GM18909 (cell line): ENCODE measurements at regions not wholly inside any gene's neighbourhood (a gene's known extent, or its start where the extent isn't known, plus 50 kb on each side); places are given as distances from the start of the nearest gene placed in this dataset.

Source experiments
- ATAC-seq: cut with Tn5 transposase; IDR thresholded peaks from one replicate; pipeline ENCODE4 v1.9.1; 2021; ENCODE audit warnings: mild to moderate bottlenecking; ENCODE audit not compliant: unreplicated experiment, poor library complexity

DNA sequence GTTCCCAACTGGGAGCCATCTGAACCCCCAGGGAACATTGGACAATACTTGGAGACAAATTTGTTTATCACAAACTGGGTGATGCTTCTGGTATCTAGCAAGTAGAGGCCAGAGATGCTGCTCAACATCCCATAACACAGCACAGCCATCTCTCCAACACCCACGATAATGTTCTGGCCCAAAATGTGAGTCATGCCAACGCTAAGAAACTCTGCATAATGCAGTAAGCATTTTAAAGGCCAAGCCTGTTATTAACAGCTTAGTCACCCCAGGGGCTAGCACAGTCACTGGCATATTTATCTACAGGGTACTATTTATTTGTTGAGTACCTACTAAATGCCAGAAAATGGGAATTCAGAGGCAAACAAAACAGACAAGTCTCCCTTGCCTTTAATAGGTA lies 873.1 kb upstream of the TMEM132C start:
- no peak for ATAC-seq

DNA sequence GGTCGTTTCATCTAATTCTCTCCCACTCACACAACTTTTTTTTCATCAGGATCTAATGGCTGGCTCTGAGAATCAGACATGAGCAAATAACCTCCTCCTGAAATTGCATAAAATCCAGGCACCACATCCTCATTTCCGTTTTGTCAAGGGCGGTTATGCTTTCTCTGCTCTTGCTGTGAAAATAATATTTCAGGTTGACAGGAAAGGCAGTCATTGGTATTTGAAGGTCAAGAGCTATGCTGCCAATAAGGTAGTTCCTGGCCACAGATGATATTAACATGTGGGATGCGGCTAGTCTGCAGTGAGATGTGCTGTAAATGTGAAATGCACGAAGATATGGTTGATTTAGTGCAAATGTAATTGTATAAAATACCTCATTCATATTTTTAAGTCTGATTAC lies 870.2 kb upstream of the TMEM132C start:
- ATAC-seq, result no peak

DNA sequence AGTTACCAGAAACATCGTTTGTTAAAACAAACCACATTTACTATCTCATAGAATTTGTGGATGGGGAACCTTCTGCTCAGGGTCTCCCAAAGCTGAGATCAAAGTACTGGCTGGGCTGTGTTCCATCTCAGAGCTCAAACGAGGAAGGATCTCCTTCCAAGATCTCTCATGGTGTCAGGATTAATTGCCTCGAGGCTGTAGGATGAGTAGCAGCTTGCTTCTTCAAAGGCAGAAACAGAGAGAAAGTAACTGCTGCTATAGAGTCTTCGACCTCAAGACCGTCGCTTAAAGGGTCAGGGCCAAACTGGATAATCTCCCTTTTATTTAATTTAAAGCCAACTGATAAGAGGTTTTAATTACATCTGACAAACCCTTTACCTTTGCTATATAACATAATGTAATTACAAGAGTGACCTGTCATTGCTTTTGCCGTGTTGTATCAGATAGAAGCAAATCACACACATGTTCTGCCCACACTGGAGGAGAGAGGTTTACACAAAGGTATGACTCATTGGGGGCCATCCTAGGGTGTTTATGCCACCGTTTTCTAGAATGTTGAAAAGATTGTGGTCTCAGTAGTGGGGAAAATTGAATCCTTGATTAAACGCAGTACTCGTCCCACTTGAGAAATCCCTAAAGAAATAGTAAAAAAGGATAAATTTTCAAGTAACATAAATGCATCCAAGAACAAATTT lies 868.8 kb upstream of the TMEM132C start:
- ATAC-seq, result no peak

DNA sequence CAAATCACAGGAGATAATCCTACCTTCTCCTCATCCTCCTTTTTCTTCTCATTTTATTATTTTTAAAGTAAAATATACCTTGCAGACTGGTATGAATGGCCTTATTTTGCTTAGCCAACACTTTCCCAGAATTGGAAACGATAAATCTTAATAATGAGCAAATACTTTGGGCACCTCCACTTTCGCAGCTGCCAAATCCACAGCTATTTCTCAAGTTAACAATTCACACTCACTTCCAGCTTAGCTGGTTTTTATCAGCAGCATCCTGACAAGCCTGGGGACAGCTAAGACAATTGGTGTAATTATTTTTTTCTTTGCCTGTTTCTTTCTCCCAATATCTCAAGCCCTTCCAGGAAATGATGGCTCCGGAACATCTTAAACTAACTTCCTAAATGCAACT lies 867.5 kb upstream of the TMEM132C start:
- no peak for ATAC-seq

DNA sequence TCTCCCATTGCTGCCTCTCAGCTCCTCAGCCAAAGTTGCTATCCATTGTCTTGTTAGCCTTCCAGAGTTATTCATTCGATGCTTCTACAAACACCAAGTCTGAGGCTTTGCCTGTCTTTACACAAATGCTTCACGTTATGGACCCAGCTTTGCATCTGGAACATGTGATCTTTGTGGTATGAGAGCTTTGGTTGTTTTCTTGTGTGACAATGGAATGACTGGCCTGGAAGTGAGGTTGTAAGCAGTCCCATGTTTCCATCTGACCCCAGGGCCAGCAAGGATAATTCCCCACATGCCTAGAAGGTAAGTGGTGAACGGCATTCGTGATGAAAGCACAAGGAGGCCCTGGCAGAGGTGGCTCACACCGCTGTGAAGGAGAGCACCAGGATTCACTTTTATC lies 866.7 kb upstream of the TMEM132C start:
- no peak for ATAC-seq

DNA sequence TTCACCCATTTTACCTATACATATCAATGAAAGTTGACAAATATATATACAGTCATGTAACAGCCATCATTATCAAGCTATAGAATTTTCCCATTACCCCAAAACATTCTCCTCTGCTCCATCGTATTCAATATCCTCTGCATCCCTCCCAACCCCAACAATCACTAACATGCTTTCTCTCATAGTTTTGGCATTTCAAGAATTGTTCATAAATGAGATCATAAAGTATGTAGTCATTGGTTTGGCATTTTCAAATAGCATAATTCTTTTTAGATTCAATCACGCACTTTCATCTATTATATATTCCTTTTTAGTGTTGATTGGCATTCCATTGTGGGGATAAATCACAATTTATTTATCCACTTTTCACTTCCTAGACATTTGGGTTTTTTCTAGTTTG lies 866.0 kb upstream of the TMEM132C start:
- no peak for ATAC-seq

DNA sequence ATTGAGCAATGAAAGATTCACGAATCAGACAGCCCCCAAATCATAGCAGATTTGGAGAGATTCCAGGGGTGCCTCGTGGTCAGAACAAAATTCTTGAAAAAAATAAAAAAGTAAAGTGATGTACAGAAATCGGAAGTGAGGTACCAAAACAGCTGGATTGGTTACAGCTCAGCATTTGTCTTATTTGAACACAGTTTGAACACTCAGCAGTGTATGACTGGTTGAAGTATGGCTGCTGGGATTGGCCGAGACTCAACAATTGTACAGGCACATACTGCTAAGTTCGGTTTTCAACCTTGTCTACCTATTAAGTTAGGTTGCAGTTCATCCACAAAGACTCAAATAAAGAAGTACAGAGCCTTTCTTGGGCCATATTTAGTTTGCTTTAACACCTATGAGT lies 865.4 kb upstream of the TMEM132C start:
- no peak for ATAC-seq

DNA sequence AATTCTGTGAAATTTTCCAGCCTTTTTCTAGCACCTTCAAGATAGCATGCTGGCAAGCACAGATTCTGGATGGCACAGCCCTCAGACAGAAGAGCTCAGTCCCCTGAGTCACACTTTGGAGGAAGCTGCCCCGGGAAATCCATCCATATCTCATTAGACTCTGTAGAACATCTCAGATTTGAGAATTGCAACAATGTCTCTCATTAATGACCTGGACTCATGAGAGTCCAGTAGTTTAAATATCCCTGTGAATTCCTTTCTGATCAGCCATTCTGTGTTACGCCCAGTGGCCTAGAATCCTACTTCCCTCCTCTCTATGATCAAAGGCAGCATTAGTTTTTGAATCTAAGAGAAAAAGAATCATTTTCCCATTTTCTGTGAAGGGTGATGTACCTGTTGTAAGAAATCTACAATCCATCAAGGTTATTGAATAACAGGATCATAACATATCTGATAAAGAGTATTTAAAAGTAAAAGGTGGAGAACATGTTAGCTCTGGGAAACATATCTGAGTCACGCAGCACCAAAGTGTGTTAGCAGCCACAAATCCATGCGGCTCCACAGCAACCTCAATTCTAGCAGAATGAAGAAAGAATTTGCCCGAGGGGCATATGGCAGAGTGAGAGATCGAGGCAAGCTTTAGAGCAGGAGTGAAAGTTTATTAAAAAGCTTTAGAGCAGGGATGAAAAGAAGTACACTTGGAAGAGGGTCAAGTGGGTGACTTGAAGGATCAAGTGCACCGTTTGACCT lies 855.6 kb upstream of the TMEM132C start:
- ATAC-seq, result no peak

DNA sequence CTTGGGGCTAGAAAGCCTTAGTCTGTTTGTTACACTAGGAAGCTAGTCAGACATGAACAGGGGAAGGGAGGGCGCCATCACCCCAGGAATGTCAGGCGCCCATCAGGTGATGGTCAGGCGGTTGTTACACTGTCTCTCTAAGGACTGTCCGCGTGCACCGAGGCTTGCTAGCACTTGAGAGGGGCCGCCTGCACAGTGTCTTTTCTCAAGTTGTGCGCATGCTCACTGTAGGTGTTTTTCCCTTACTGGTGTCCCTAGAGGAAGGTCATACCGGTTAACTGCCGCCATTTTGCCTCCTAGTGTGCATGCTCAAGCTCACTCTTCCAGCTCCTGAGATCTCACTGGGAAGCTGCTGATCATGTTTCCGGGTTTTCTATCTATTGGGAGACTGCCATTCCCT lies 855.0 kb upstream of the TMEM132C start:
- no peak for ATAC-seq

DNA sequence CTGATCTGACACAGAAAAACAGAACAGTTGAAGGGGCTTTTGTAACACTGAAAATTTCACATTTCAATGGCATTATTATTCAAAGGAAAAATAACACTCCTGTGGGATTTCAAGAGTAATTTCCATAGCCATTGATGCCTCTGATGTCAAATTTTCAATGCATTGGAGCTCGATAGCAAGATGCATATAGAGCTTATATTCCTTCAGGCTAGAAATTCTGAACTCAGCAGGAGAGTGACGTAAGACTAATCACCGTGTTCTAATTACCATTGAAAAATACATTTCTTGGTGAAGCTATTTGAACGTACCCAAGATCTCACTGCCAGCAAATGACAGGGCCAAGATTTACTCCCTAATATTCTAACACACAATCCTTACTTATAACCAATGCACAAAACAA lies 854.1 kb upstream of the TMEM132C start:
- no peak for ATAC-seq

DNA sequence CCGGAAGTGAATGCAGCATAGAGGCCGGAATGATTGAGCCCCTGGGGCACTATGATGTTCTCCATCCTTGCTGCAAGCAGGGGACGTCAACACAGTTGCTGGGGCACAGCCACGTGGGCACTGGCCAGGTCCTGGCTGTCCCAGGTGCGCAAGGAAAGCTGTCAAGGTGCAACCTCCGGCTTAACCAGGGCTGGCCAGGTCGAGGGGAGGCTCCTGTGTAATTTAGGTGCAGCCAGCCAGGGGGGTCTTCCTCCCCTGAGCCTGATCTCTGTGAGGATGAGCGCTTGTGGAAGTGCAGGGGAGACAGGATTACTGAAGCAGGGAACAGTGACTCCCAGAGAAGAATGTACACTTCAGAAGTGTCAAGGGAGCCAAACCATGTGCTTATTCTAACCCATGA lies 852.8 kb upstream of the TMEM132C start:
- ATAC-seq, result no peak

DNA sequence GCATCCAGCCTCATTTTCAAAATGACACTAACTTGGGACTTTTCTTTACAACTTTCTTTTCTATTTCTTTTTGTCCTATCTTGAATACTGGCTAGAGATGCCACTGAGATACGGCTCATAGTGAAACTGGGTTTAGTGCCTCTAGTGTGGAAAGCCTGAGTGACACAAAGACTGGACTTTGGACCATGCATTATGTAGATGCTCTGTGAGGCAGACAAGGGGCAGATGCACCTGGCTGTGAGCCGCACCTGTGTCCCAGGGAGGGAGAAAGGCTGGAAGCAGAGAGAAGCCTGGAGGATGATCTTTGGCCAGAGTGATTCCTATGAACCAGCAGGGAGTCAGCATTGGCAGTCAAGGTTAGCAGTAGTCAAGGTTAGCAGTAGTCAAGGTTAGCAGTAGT lies 852.3 kb upstream of the TMEM132C start:
- ATAC-seq, result no peak

DNA sequence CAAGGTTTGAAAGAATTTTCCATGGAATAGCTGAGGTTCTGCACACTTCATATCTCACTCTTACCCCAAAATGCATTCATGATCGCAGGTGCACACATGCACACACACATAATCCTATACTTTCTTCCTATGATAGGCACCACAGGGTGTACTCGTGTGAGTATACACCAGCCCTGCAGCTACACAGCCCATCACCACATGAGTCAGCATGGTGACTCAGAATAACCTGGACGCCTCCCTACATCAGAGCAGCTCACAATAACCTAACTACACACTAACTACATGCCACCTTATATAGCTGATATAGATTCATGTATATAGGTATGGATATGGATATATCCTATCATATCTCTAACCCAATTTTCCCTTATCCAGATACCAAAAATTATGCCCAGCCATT lies 850.2 kb upstream of the TMEM132C start:
- no peak for ATAC-seq

DNA sequence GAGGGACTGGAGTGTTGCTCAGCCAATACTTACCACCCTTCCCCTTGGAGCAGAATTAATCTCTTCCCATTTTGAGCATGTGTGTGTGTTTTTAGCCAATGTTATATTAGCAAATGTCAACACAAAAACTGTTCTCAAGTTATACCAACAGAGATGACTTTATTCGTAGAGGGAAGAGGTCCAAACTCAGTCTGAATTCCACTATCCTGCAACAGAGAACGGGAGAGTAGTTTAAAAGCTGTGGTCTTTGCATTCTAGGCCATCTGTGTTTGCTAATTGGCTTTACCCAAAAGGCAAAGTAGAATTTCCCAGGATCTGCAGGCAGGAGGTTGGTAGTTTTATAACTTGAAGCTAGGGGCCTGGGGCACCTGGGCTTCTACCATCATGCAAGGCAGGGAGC lies 847.9 kb upstream of the TMEM132C start:
- ATAC-seq, result no peak

DNA sequence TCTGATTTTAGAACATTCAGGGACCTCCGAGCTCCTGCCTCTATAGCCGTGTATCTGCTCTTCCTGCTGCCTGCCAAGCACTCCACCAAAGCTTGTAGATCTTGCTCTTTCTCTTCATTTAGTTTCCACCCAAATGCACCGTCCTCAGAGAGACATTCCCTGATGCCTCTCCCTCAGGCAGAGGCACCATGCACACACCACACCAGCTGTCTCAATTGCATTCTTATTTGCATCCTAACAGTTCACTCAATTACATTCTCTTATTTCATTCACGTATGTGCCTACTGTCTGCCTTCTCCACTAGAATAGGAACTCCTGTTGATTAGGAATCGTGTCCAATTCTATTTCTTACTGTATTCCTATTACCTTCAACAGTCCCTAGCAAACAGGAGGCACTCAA lies 845.4 kb upstream of the TMEM132C start:
- no peak for ATAC-seq

DNA sequence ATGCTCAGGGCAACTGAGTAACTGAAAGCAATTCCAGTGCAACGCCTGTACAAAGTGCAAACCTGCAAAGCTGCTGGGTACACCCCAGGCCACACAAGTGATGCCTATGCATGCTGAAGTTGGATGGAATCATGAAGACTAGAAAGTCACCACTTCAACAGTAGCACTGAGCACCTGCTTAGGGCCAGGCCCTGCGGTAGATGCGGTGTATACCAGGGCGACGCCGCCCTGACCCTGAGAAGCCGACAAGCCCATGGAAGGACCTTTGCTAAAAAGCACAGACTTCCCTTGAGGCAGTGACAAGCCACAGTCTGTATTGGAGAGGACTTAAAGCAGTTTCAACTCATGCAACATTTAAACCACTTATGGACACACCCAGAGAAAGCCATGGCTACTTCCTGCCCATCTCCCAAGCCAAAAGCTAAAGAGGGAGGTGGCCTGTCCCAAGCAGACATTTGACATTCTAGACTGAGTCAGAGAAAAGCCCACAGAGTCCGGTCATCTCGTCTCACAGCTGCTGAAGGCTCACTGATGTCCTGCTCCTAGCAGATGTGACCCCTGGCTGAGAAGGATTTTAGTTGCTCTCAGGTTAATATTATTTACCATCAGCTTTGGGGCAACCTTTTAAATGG lies 843.9 kb upstream of the TMEM132C start:
- no peak for ATAC-seq

DNA sequence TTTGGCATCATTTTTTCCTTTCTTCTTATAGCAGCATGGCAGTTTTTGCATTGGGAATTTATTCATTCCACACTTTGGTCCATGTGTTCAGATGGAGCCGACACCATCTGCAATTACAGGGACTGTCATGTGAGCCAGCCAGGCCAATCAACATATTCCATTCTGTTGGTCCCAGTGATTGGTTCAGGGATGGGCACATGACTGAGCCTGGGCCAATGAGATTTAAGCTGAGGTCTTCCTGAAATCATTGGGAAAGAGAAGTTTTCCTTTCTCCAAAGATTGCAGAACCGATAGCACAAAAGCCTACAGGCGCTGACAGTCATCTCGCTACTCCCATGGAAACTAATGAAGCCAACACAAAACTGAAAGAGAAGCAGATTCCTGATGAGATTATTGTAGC lies 841.5 kb upstream of the TMEM132C start:
- no peak for ATAC-seq

DNA sequence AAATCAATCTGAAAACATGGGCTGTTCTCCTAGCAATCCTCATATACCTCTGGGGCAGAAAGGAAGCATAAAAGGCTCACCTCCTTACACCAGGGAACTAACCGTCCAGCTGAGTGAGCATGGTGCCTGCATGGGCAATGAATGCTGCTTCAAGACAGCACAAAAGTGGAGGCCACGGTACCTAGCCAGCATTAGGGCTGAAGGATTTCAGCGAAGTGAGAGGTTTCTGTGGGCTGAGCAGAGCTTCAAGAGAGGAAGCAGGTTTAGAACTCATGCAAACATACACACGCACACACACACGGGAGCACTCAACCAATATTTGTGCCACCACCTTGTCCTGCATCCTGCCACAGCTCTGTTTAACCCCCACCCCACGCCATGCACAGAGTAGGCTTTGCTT lies 838.5 kb upstream of the TMEM132C start:
- ATAC-seq, result no peak

DNA sequence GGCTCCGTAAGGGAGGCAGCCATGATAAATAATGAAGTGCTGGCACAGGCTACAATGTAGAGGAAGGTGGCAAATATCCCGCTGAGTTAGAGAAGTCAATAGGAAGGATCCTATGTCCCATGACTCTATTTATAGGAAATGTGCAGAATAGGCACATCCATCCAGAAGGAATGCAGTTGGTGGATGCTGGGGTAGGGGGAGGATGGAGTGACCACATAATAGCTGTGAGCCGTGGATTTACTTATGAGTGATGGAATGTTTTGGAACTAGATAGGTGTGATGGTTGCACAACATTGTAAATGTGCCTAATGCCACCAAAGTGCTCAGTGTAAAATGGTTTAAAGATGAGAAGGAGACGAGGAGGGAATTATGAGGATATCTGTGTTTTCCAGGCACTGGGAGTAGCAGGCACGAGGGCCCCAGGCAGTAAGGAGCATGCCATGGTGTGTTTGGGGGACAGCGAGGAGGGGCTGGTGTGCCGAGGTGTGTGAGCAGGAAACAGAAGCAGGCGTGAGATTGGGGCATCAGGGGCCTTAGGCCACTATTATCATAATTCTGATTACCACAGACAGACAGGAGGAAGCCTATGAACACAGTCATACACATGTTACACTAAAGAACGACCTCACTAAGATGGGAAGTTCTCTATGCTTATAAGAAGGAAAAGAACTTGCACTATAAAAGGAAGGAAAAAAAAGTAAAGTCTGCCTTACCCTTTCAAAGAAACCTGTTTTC lies 837.3 kb upstream of the TMEM132C start:
- ATAC-seq, result no peak

DNA sequence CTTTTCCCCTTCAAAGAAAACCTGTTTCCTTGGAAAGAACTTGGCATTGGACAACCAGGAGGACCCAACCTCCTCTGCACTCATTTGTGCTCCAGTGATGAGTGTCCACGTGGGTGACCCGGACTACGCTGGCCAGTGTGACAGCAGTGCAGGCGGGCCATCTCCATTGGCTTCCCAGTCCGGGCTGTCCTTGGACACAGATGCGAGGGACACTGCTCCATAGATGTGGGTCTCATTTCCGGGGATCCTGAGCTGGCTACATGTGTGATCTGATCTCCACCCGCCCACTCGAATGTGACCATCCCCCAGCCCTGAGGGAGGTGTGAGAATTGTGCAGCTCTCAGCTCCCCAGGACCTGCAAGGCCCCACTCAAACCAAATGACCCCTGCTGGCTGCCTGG lies 836.6 kb upstream of the TMEM132C start:
- ATAC-seq, result no peak

DNA sequence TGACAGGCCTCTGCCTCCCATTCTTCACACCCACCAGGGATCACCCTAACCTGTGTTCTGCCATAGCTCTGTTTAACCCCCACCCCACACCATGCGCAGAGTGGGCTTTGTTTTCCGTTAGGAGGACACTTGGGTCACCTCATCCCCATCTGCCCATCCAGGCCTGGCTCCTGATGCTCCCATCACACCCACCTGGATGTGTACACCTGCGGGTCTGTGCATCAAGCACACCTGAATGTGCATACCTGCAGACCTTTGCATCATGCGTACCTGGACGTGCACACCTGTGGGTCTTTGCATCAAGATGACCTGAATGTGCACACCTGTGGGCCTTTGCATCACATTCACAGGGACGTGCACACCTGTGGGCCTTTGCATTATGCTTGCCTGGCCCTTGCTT lies 835.8 kb upstream of the TMEM132C start:
- no peak for ATAC-seq
